Heart left ventricle (tissue), 16 donors: ENCODE measurements at regions not wholly inside any gene's neighbourhood (a gene's known extent, or its start where the extent isn't known, plus 50 kb on each side); places are given as distances from the start of the nearest gene placed in this dataset.

ENCODE experiments used
- ATAC-seq, 4 donors: fragments of 200-7000 bp; cut with Tn5 transposase; one replicate each; pipeline ENCODE4 v1.9.1; 2020 to 2022; ENCODE audit warnings: moderate library complexity in 4 of 4, mild to moderate bottlenecking in 3 of 4, moderate number of reproducible peaks in 1 of 4
- DNase-seq, 5 donors: peaks; one replicate each; pipeline ENCODE4 v3.0.0-alpha.2; 2020
- H3K27ac ChIP-seq, 12 donors: fragments of 200-600 bp; sonication (generic) in 4 of 12; one replicate each; pipeline versions ENCODE4 v1.5.0 to v1.8.0; 2016 to 2022; ENCODE audit warnings: mild to moderate bottlenecking in 2 of 12
- H3K27me3 ChIP-seq, 9 donors: fragments of 200-600 bp; sonication (generic) in 2 of 9; one replicate each; pipeline versions ENCODE4 v1.5.1 to v1.8.0; 2016 to 2022; ENCODE audit warnings: mild to moderate bottlenecking in 3 of 9
- H3K36me3 ChIP-seq, 9 donors: fragments of 200-600 bp; sonication (generic) in 2 of 9; one replicate each; pipeline versions ENCODE4 v1.5.0 to v1.8.0; 2018 to 2022; ENCODE audit warnings: mild to moderate bottlenecking in 2 of 9
- H3K4me1 ChIP-seq, 12 donors: fragments of 200-600 bp; sonication (generic) in 4 of 12; one replicate each; pipeline versions ENCODE4 v1.5.0 to v1.8.0; 2016 to 2022; ENCODE audit warnings: mild to moderate bottlenecking in 3 of 12
- H3K4me3 ChIP-seq, 12 donors: fragments of 200-600 bp; sonication (generic) in 4 of 12; one replicate each; pipeline versions ENCODE4 v1.5.0 to v1.8.0; 2017 to 2022; ENCODE audit warnings: mild to moderate bottlenecking in 9 of 12, moderate library complexity in 4 of 12
- H3K9me3 ChIP-seq, 12 donors: fragments of 200-600 bp; sonication (generic) in 4 of 12; one replicate each; pipeline versions ENCODE4 v1.5.0 to v1.8.0; 2016 to 2022; ENCODE audit warnings: mild to moderate bottlenecking in 1 of 12
- CTCF ChIP-seq, 12 donors: fragments of 200-600 bp; sonication (generic) in 4 of 12; IDR thresholded peaks; one replicate each; pipeline versions ENCODE4 v1.5.0 to v1.8.0; 2018 to 2022; ENCODE audit warnings: antibody characterized with exemption in 12 of 12, mild to moderate bottlenecking in 5 of 12
- POLR2A ChIP-seq, 2 donors: fragments of 450-650 bp; IDR thresholded peaks; one replicate each; pipeline ENCODE4 v1.6.1; 2017; ENCODE audit warnings: antibody characterized with exemption in 2 of 2, mild to moderate bottlenecking in 2 of 2, moderate library complexity in 2 of 2
- WGBS, 4 donors: extraction: QIAGEN DNeasy Blood & Tissue Kit in 2 of 4; methylation state at CpG; one replicate each; pipeline versions ENCODE4 v1.1.5 to v1.1.7; 2013 to 2018; 5-methylcytosine and 5-hydroxymethylcytosine counted together
- intact Hi-C, 10 donors: fragments of 100-400 bp; cut with DNase I; formaldehyde crosslinking; loops; one replicate each; pipeline versions ENCODE4 v1.11.1 to v1.14.2; 2022
- donor health status: ischemic (EF 13 %, LVEDD 7.1; RV severe dilation, severe dysfunction).
- donor health status: healthy with polysubstance abuse.
- donor health status: DM: no; HTN: yes; CAD: no.
- donor health status: DM: no; HTN: no; CAD: no.
- donor health status: ischemic (EF 25% LVEDD 6.9; RV normal size, moderate dysfunction).
- donor health status: ischemic (EF 25% LVEDD 5.7; RV mildly dilated, moderate dysfunction).
- donor health status: healthy.
- donor health status: DM: yes; HTN: yes; CAD: no.
- donor health status: ischemic (EF 35%, LVEDD 5.7; RV mildly dilated, moderate dysfunction).
- donor health status: nonischemic (EF 11% LVEDD 7.7; RV severe dilation, severe dysfunction).
- donor health status: DM: yes; HTN: yes; CAD: no.
- donor health status: PGD.
- donor health status: ischemic (EF 29% LVEDD 5.4; RV normal size, mild dysfunction).
- donor health status: nonischemic (EF 23%, LVEDD 6.1; RV moderate dilation, normal function).

GRCh38 chr20:12610871-12611270 is 397.9 kb upstream of the SPTLC3 start:
- H3K36me3 ChIP-seq, result no peaks in the 10 kb centered on the region
- peaks cover 0 to 22% (median 0%) of the 10 kb centered on the region in 12 donors for H3K9me3 ChIP-seq
- no peak for ATAC-seq
- no peak for TF ChIP-seq POLR2A (IDR thresholded peaks at IDR 0.05)
- TF ChIP-seq CTCF (IDR thresholded peaks at IDR 0.05), result no peak
- no peak overlapping the region for H3K4me3 ChIP-seq
- no peak overlapping the region for H3K27ac ChIP-seq
- intact Hi-C loops, result no loop called here
- H3K4me1 ChIP-seq, result no peaks in the 10 kb centered on the region
- DNase-seq, result no peak
- 42 to 57% (median 53%) methylated on average over 1 of the region's 1 CpG for WGBS, 4 donors
- no peaks in the 10 kb centered on the region for H3K27me3 ChIP-seq

GRCh38 chr20:12614764-12615163 is 394.0 kb upstream of the SPTLC3 start:
- no peak for DNase-seq
- Histone ChIP-seq H3K36me3 (no peaks in the 10 kb centered on the region), H3K4me1 (no peaks in the 10 kb centered on the region), H3K27ac (no peak overlapping the region), H3K27me3 (no peaks in the 10 kb centered on the region), H3K4me3 (no peak overlapping the region), H3K9me3 (peaks cover 0 to 33% (median 3%) of the 10 kb centered on the region in 12 donors)
- 81 to 95% (median 88%) methylated on average over 1 of the region's 1 CpG for WGBS, 4 donors
- no peak for TF ChIP-seq CTCF (IDR thresholded peaks at IDR 0.05)
- intact Hi-C loops, result no loop called here
- ATAC-seq, result no peak

GRCh38 chr20:12617076-12617475 is 391.7 kb upstream of the SPTLC3 start:
- Histone ChIP-seq H3K4me3 (no peak overlapping the region), H3K27ac (no peak overlapping the region), H3K9me3 (peaks cover 0 to 33% (median 3%) of the 10 kb centered on the region in 12 donors), H3K27me3 (no peaks in the 10 kb centered on the region), H3K36me3 (no peaks in the 10 kb centered on the region), H3K4me1 (no peaks in the 10 kb centered on the region)
- DNase-seq (no peak), ATAC-seq (no peak)
- intact Hi-C loops, result no loop called here
- 56 to 82% (median 77%) methylated on average over 5 of the region's 5 CpGs for WGBS, 4 donors
- TF ChIP-seq CTCF (IDR thresholded peaks at IDR 0.05), result no peak
- TF ChIP-seq POLR2A (IDR thresholded peaks at IDR 0.05), result no peak

GRCh38 chr20:12623870-12624269 is 384.9 kb upstream of the SPTLC3 start:
- Histone ChIP-seq H3K4me1 (no peaks in the 10 kb centered on the region), H3K27ac (no peak overlapping the region), H3K36me3 (no peaks in the 10 kb centered on the region), H3K4me3 (no peak overlapping the region), H3K9me3 (peaks cover 0 to 20% (median 0%) of the 10 kb centered on the region in 12 donors), H3K27me3 (no peaks in the 10 kb centered on the region)
- DNase-seq, result no peak
- TF ChIP-seq POLR2A (IDR thresholded peaks at IDR 0.05) (no peak), CTCF (IDR thresholded peaks at IDR 0.05) (no peak)
- WGBS, 4 donors, result 93 to 96% (median 94%) methylated on average over 1 of the region's 1 CpG
- intact Hi-C loops, result no loop called here
- no peak for ATAC-seq
